K562 (cell line): ENCODE measurements at regions not wholly inside any gene's neighbourhood (a gene's known extent, or its start where the extent isn't known, plus 50 kb on each side); places are given as distances from the start of the nearest gene placed in this dataset.

Experiments used
- ATAC-seq: fragments of 200-7000 bp; cut with Tn5 transposase; 3 replicates; pipeline ENCODE4 v1.9.1; 2020; ENCODE audit warnings: moderate library complexity
- BruUV-seq: library from RNA; stranded (reverse); fragments of 400-500 nt; replicated peaks from 2 replicates; lab custom pipeline; 2021; lab: Mats Ljungman, UMichigan
- CTCF ChIA-PET: fragments of 300-600 bp; formaldehyde crosslinking; extraction: SDS; loops from one replicate; lab custom pipeline; 2021; ENCODE audit warnings: low intra/inter-chr PET ratio; lab: Yijun Ruan, JAX
- POLR2A ChIA-PET: fragments of 300-600, 350-650 bp; sonication (Branson Sonifier 250); formaldehyde crosslinking; extraction: SDS; loops from one replicate; lab custom pipeline; 2021; ENCODE audit warnings: antibody characterized with exemption, inconsistent platforms; lab: Yijun Ruan, JAX
- DNase-seq, 4 experiments: peaks; one replicate each; pipeline versions ENCODE4 v3.0.0 to v3.0.0-alpha.2; 2011 to 2018; ENCODE audit warnings: low spot score in 3 of 4, mixed read lengths in 3 of 4; ENCODE audit errors: extremely low read depth in 1 of 4
- FAIRE-seq: peaks from 2 replicates; lab custom pipeline; 2011; peaks lifted over from hg19 to GRCh38; lab: Jason Lieb, UNC
- H2AFZ ChIP-seq: 2 replicates; pipeline ENCODE4 v1.6.0; 2011; ENCODE audit warnings: low read depth, low read length, control low read depth, inconsistent platforms
- H3K27ac ChIP-seq: fragments of 200-600 bp; 3 replicates; pipeline ENCODE4 v1.8.0; 2011; ENCODE audit warnings: low read depth, mild to moderate bottlenecking, control low read depth, inconsistent platforms, low read length, moderate library complexity, mixed read lengths; ENCODE audit errors: extremely low read depth
- H3K27me3 ChIP-seq, 2 experiments: fragments of 300-600 bp in 1 of 2; 2 replicates in 1 of 2; 3 replicates in 1 of 2; pipeline versions ENCODE4 v1.6.0 to v1.8.0; 2011; ENCODE audit warnings: inconsistent platforms in 2 of 2, low read length in 2 of 2, mild to moderate bottlenecking in 1 of 2, mixed read lengths in 1 of 2, moderate library complexity in 1 of 2; ENCODE audit not compliant: control insufficient read depth in 2 of 2, insufficient read depth in 2 of 2
- H3K36me3 ChIP-seq: fragments of 300-600 bp; 3 replicates; pipeline ENCODE4 v1.8.0; 2011; ENCODE audit warnings: mild to moderate bottlenecking, low read length, inconsistent platforms; ENCODE audit not compliant: control insufficient read depth, insufficient read depth
- H3K4me1 ChIP-seq, 2 experiments: fragments of 200-600 bp in 1 of 2; replicated peaks in 1 of 2; 2 replicates in 1 of 2; 3 replicates in 1 of 2; pipeline versions ENCODE4 v1.5.1 to v1.8.0; 2011; ENCODE audit warnings: inconsistent platforms in 2 of 2, low read length in 2 of 2, mild to moderate bottlenecking in 1 of 2, mixed read lengths in 1 of 2, moderate library complexity in 1 of 2; ENCODE audit not compliant: control insufficient read depth in 2 of 2, insufficient read depth in 2 of 2
- H3K4me2 ChIP-seq: 2 replicates; pipeline ENCODE4 v1.6.1; 2011; ENCODE audit warnings: low read length, control low read depth, inconsistent platforms, mixed read lengths; ENCODE audit not compliant: insufficient read depth
- H3K4me3 ChIP-seq: fragments of 200-600 bp; sonication (generic), shearing (Covaris generic); 2 replicates; pipeline ENCODE4 v1.5.1; 2016; ENCODE audit warnings: control low read depth, inconsistent platforms
- H3K79me2 ChIP-seq: fragments of 200-600 bp; 3 replicates; pipeline ENCODE4 v1.8.0; 2011; ENCODE audit warnings: low read length, inconsistent platforms; ENCODE audit not compliant: control insufficient read depth, insufficient read depth
- H3K9ac ChIP-seq, 2 experiments: 2 replicates each; pipeline versions ENCODE4 v1.6.0 to v1.6.1; 2011; ENCODE audit warnings: low read depth in 2 of 2, low read length in 2 of 2, control low read depth in 1 of 2, inconsistent platforms in 1 of 2, mild to moderate bottlenecking in 1 of 2, mixed read lengths in 1 of 2; ENCODE audit not compliant: insufficient read depth in 1 of 2
- H3K9me1 ChIP-seq: one replicate; pipeline ENCODE4 v1.6.0; 2011; ENCODE audit warnings: inconsistent platforms, mild to moderate bottlenecking, low read length, moderate library complexity; ENCODE audit not compliant: control insufficient read depth, insufficient read depth
- H3K9me3 ChIP-seq: replicated peaks from 2 replicates; pipeline ENCODE4 v1.5.1; 2011; ENCODE audit warnings: low read depth, low read length, inconsistent platforms; ENCODE audit not compliant: control insufficient read depth, insufficient read depth
- H4K20me1 ChIP-seq: replicated peaks from 2 replicates; pipeline ENCODE4 v1.6.1; 2011; ENCODE audit warnings: low read length, inconsistent platforms, mixed read lengths; ENCODE audit not compliant: control insufficient read depth, insufficient read depth
- HNRNPK ChIP-seq: fragments of 200-400 bp; formaldehyde crosslinking; IDR thresholded peaks from one replicate; pipeline ENCODE4 v1.6.1; 2018; ENCODE audit warnings: mild to moderate bottlenecking, low read depth, low read length; ENCODE audit not compliant: poor library complexity, severe bottlenecking
- MAZ ChIP-seq, 2 experiments: fragments of 450-650 bp in 1 of 2; sonication (generic) in 1 of 2; formaldehyde crosslinking; IDR thresholded peaks in 1 of 2; conservative IDR thresholded peaks in 1 of 2; 2 replicates each; pipeline versions ENCODE4 v1.4.0 to v1.5.0; 2020; ENCODE audit warnings: mild to moderate bottlenecking in 1 of 2, missing genetic modification reagents in 1 of 2
- NCOA2 ChIP-seq, 2 experiments: fragments of 450-650 bp; IDR thresholded peaks; 2 replicates each; pipeline ENCODE4 v1.6.1; 2018; ENCODE audit warnings: mild to moderate bottlenecking in 2 of 2, moderate library complexity in 1 of 2; ENCODE audit not compliant: partially characterized antibody in 2 of 2
- NR2C2 ChIP-seq, 2 experiments: fragments of 200-800 bp in 1 of 2; sonication (Bioruptor generic) in 1 of 2; sonication (generic) in 1 of 2; formaldehyde crosslinking in 1 of 2; IDR thresholded peaks; 2 replicates each; pipeline versions ENCODE4 v1.6.1 to v1.8.0; 2016 to 2022; ENCODE audit warnings: mild to moderate bottlenecking in 1 of 2, missing compliant biosample characterization in 1 of 2, missing genetic modification characterization in 1 of 2, missing genetic modification reagents in 1 of 2
- NRF1 ChIP-seq, 2 experiments: fragments of 450-650 bp; IDR thresholded peaks in 1 of 2; conservative IDR thresholded peaks in 1 of 2; 2 replicates each; pipeline ENCODE4 v1.6.1; 2014; ENCODE audit warnings: mild to moderate bottlenecking in 2 of 2
- ZBTB2 ChIP-seq: fragments of 450-650 bp; IDR thresholded peaks from 2 replicates; pipeline ENCODE4 v1.6.1; 2016; ENCODE audit warnings: antibody characterized with exemption
- ZNF780A ChIP-seq: fragments of 250-450 bp; sonication (Bioruptor Pico); IDR thresholded peaks from 2 replicates; pipeline ENCODE4 v1.5.0; 2021; ENCODE audit warnings: mild to moderate bottlenecking
- WGBS: fragments of 100-300 bp; shearing (Covaris generic); methylation state at CpG from one replicate; pipeline ENCODE4 v1.1.6; 2016; ENCODE audit warnings: low coverage, mixed read lengths; ENCODE audit not compliant: insufficient coverage; ENCODE audit errors: missing lambda C conversion rate; 5-methylcytosine and 5-hydroxymethylcytosine counted together
- in situ Hi-C: fragments of 300-500 bp; cut with MboI; formaldehyde crosslinking; loops from 4 replicates; pipeline ENCODE4 v1.15.0; 2018; ENCODE audit warnings: inconsistent platforms, mixed read lengths
- intact Hi-C: fragments of 100-400 bp; cut with micrococcal nuclease; formaldehyde crosslinking; loops from 2 replicates; pipeline ENCODE4 v1.14.2; 2022

- Histone ChIP-seq H2AFZ (no peak overlapping the region), H3K9me1 (no peaks in the 10 kb centered on the region), H3K9ac (no peak overlapping the region), H3K79me2 (no peaks in the 10 kb centered on the region), H3K27me3 (no peaks in the 10 kb centered on the region), H3K4me1 (no peaks in the 10 kb centered on the region), H4K20me1 (no peaks in the 10 kb centered on the region), H3K9me3 (no peaks in the 10 kb centered on the region), H3K27ac (no peak overlapping the region), H3K4me2 (no peak overlapping the region), H3K36me3 (no peaks in the 10 kb centered on the region), H3K4me3 (no peak overlapping the region)
- DNase-seq: no peak
- in situ Hi-C loops: no loop called here
- ChIA-PET CTCF (no interaction called here), POLR2A (no interaction called here)
- WGBS: 0% methylated on average over 3 of the region's 3 CpGs
- no TSS peak for BruUV-seq
- intact Hi-C loops: no loop called here
- ATAC-seq: no peak
- no peak for FAIRE-seq
- no peak for TF ChIP-seq ZNF780A (CRISPR knock-in tag)
- TF ChIP-seq HNRNPK: no peak
- no peak for TF ChIP-seq NRF1 (conservative IDR thresholded peaks at IDR 0.05 in 1 of 2, IDR thresholded peaks at IDR 0.05 in 1 of 2)
- TF ChIP-seq NR2C2 (CRISPR knock-in tag; IDR thresholded peaks at IDR 0.05): no peak
- no peak for TF ChIP-seq NR2C2 (tag; IDR thresholded peaks at IDR 0.05)
- no peak for TF ChIP-seq MAZ (CRISPR knock-in tag; conservative IDR thresholded peaks at IDR 0.05 in 1 of 2, IDR thresholded peaks at IDR 0.05 in 1 of 2)
- TF ChIP-seq NCOA2 (IDR thresholded peaks at IDR 0.05; ENCODE audit: partially characterized antibody in 2 of 2): no peak
- no peak for TF ChIP-seq ZBTB2
These were observed 442.7 kb upstream of the POM121L12 start for GRCh38 chr7:52592698-52593097.
